Epithelial cell of proximal tubule (primary cell): ENCODE measurements at regions not wholly inside any gene's neighbourhood (a gene's known extent, or its start where the extent isn't known, plus 50 kb on each side); places are given as distances from the start of the nearest gene placed in this dataset.

ENCODE experiments used
- DNase-seq: peaks from one replicate; pipeline ENCODE4 v3.0.0-alpha.2; 2011; ENCODE audit warnings: low read depth
- H3K4me3 ChIP-seq: 2 replicates; pipeline ENCODE4 v1.5.1; 2011; ENCODE audit warnings: low read depth, mild to moderate bottlenecking, low read length
- CTCF ChIP-seq: conservative IDR thresholded peaks from 2 replicates; pipeline ENCODE4 v1.5.1; 2012; ENCODE audit warnings: low read depth, mild to moderate bottlenecking, low read length

GRCh38 chr1:163914785-163915413 is 593.1 kb downstream of the NUF2 start:
- no peak overlapping the region for H3K4me3 ChIP-seq
- no peak for TF ChIP-seq CTCF
- no peak for DNase-seq

GRCh38 chr1:163922743-163923201 is 601.0 kb downstream of the NUF2 start:
- TF ChIP-seq CTCF, result no peak
- no peak overlapping the region for H3K4me3 ChIP-seq

GRCh38 chr1:163924041-163924440 is 602.3 kb downstream of the NUF2 start:
- TF ChIP-seq CTCF, result no peak
- no peak overlapping the region for H3K4me3 ChIP-seq

More at GRCh38 chr1:163922743-163923201, 601.0 kb downstream of the NUF2 start:
- no peak for DNase-seq

GRCh38 chr1:163927493-163927892 is 605.7 kb downstream of the NUF2 start:
- no peak for DNase-seq
- H3K4me3 ChIP-seq, result no peak overlapping the region
- TF ChIP-seq CTCF, result no peak

More at GRCh38 chr1:163924041-163924440, 602.3 kb downstream of the NUF2 start:
- no peak for DNase-seq

- H3K4me3 ChIP-seq, result no peak overlapping the region
- no peak for DNase-seq
- TF ChIP-seq CTCF, result no peak
Measured at GRCh38 chr1:163928069-163928468, 606.3 kb downstream of the NUF2 start.

- no peak for TF ChIP-seq CTCF
- H3K4me3 ChIP-seq, result no peak overlapping the region
- no peak for DNase-seq
Measured at GRCh38 chr1:163928651-163929050, 606.9 kb downstream of the NUF2 start.

GRCh38 chr1:163932901-163933300 is 611.1 kb downstream of the NUF2 start:
- no peak overlapping the region for H3K4me3 ChIP-seq
- no peak for TF ChIP-seq CTCF
- DNase-seq, result no peak
